ENCODE measurements at regions not wholly inside any gene's neighbourhood (a gene's known extent, or its start where the extent isn't known, plus 50 kb on each side); places are given as distances from the start of the nearest gene placed in this dataset.
A peak's percentile ranks its signal among the peaks of the same experiment; 100 is the strongest.

- peaks cover 3% of the 10 kb centered on the region for H3K27me3 ChIP-seq (ENCODE audit: insufficient read depth, low read depth, low read length)
- H2AFZ ChIP-seq (ENCODE audit: low read depth, low read length), result no peak overlapping the region
- H3K9me3 ChIP-seq (ENCODE audit: low read length), result peaks cover 3% of the 10 kb centered on the region
- H3K4me2 ChIP-seq (ENCODE audit: low read length), result no peak overlapping the region
- H3K4me3 ChIP-seq (ENCODE audit: low read length), result no peak overlapping the region
- no peaks in the 10 kb centered on the region for H3K36me3 ChIP-seq (ENCODE audit: insufficient read depth, low read length)
- H3K9me2 ChIP-seq (ENCODE audit: insufficient read depth, low read length), result no peaks in the 10 kb centered on the region
- H3K79me2 ChIP-seq (replicated peaks; ENCODE audit: insufficient read depth, low read length), result no peaks in the 10 kb centered on the region
- no peak for TF ChIP-seq TAF1 (IDR thresholded peaks at IDR 0.05; ENCODE audit: low read depth)
- TF ChIP-seq RAD21 (conservative IDR thresholded peaks at IDR 0.05), result peak; percentile 55
- TF ChIP-seq, protein P1, sequence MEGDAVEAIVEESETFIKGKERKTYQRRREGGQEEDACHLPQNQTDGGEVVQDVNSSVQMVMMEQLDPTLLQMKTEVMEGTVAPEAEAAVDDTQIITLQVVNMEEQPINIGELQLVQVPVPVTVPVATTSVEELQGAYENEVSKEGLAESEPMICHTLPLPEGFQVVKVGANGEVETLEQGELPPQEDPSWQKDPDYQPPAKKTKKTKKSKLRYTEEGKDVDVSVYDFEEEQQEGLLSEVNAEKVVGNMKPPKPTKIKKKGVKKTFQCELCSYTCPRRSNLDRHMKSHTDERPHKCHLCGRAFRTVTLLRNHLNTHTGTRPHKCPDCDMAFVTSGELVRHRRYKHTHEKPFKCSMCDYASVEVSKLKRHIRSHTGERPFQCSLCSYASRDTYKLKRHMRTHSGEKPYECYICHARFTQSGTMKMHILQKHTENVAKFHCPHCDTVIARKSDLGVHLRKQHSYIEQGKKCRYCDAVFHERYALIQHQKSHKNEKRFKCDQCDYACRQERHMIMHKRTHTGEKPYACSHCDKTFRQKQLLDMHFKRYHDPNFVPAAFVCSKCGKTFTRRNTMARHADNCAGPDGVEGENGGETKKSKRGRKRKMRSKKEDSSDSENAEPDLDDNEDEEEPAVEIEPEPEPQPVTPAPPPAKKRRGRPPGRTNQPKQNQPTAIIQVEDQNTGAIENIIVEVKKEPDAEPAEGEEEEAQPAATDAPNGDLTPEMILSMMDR (IDR thresholded peaks at IDR 0.05; ENCODE audit: poor library complexity, severe bottlenecking), result peak; percentile 82
- TF ChIP-seq SMC3 (conservative IDR thresholded peaks at IDR 0.05; ENCODE audit: poor library complexity), result peak; percentile 68
- no peak for TF ChIP-seq POLR2AphosphoS5 (IDR thresholded peaks at IDR 0.05)
- no peaks in the 10 kb centered on the region for H3F3A ChIP-seq (ENCODE audit: insufficient read depth, low read length, poor library complexity, severe bottlenecking)
- H4K20me1 ChIP-seq (ENCODE audit: insufficient read depth), result no peaks in the 10 kb centered on the region
- H3K9ac ChIP-seq (ENCODE audit: low read length), result no peak overlapping the region
- no peak overlapping the region for H3K27ac ChIP-seq (ENCODE audit: low read length)
These were observed 127.9 kb upstream of the TMEM132D start for GRCh38 chr12:130031571-130032189.

- no peaks in the 10 kb centered on the region for H4K20me1 ChIP-seq (ENCODE audit: insufficient read depth)
- H3K9ac ChIP-seq (ENCODE audit: low read length), result peak overlapping the region; percentile 45
- no peak overlapping the region for H3K27ac ChIP-seq (ENCODE audit: low read length)
- peak overlapping the region; percentile 63 for H3K4me3 ChIP-seq (ENCODE audit: low read length)
- H3K9me3 ChIP-seq (ENCODE audit: low read length), result no peaks in the 10 kb centered on the region
- TF ChIP-seq SMC3 (conservative IDR thresholded peaks at IDR 0.05; ENCODE audit: poor library complexity) (peak; percentile 86), RAD21 (conservative IDR thresholded peaks at IDR 0.05) (peak; percentile 86), MXI1 (conservative IDR thresholded peaks at IDR 0.05; ENCODE audit: poor library complexity, severe bottlenecking) (no peak)
- TF ChIP-seq, protein P1 (IDR thresholded peaks at IDR 0.05; ENCODE audit: poor library complexity, severe bottlenecking), result peak; percentile 94
- peaks cover 53% of the 10 kb centered on the region for H3K27me3 ChIP-seq (ENCODE audit: insufficient read depth, low read depth, low read length)
- no peaks in the 10 kb centered on the region for H3F3A ChIP-seq (ENCODE audit: insufficient read depth, low read length, poor library complexity, severe bottlenecking)
- no peaks in the 10 kb centered on the region for H3K36me3 ChIP-seq (ENCODE audit: insufficient read depth, low read length)
- H3K79me2 ChIP-seq (replicated peaks; ENCODE audit: insufficient read depth, low read length), result no peaks in the 10 kb centered on the region
- H3K9me2 ChIP-seq (ENCODE audit: insufficient read depth, low read length), result no peaks in the 10 kb centered on the region
- peak overlapping the region; percentile 82 for H3K4me2 ChIP-seq (ENCODE audit: low read length)
- peak overlapping the region; percentile 40 for H2AFZ ChIP-seq (ENCODE audit: low read depth, low read length)
These were observed 120.1 kb upstream of the FZD10 start for GRCh38 chr12:130041983-130042812.

- Histone ChIP-seq H3F3A (ENCODE audit: insufficient read depth, low read length, poor library complexity, severe bottlenecking) (no peaks in the 10 kb centered on the region), H3K9ac (ENCODE audit: low read length) (no peak overlapping the region), H4K20me1 (ENCODE audit: insufficient read depth) (no peaks in the 10 kb centered on the region), H3K79me2 (replicated peaks; ENCODE audit: insufficient read depth, low read length) (no peaks in the 10 kb centered on the region), H3K9me2 (ENCODE audit: insufficient read depth, low read length) (no peaks in the 10 kb centered on the region), H2AFZ (ENCODE audit: low read depth, low read length) (no peak overlapping the region), H3K36me3 (ENCODE audit: insufficient read depth, low read length) (no peaks in the 10 kb centered on the region), H3K27me3 (ENCODE audit: insufficient read depth, low read depth, low read length) (peaks cover 53% of the 10 kb centered on the region), H3K4me2 (ENCODE audit: low read length) (no peak overlapping the region), H3K27ac (ENCODE audit: low read length) (no peak overlapping the region), H3K9me3 (ENCODE audit: low read length) (no peaks in the 10 kb centered on the region), H3K4me3 (ENCODE audit: low read length) (no peak overlapping the region)
- TF ChIP-seq TAF1 (IDR thresholded peaks at IDR 0.05; ENCODE audit: low read depth), result no peak
- TF ChIP-seq, protein P1 (IDR thresholded peaks at IDR 0.05; ENCODE audit: poor library complexity, severe bottlenecking), result no peak
- TF ChIP-seq EZH2 (IDR thresholded peaks at IDR 0.05; ENCODE audit: borderline replicate concordance, insufficient read depth, low read length, poor library complexity, severe bottlenecking), result no peak
- no peak for TF ChIP-seq SMC3 (conservative IDR thresholded peaks at IDR 0.05; ENCODE audit: poor library complexity)
These were observed 118.4 kb upstream of the FZD10 start for GRCh38 chr12:130043685-130044406.

All from neural cell (in vitro differentiated cells).